ENCODE measurements at regions not wholly inside any gene's neighbourhood (a gene's known extent, or its start where the extent isn't known, plus 50 kb on each side); places are given as distances from the start of the nearest gene placed in this dataset.

DNA sequence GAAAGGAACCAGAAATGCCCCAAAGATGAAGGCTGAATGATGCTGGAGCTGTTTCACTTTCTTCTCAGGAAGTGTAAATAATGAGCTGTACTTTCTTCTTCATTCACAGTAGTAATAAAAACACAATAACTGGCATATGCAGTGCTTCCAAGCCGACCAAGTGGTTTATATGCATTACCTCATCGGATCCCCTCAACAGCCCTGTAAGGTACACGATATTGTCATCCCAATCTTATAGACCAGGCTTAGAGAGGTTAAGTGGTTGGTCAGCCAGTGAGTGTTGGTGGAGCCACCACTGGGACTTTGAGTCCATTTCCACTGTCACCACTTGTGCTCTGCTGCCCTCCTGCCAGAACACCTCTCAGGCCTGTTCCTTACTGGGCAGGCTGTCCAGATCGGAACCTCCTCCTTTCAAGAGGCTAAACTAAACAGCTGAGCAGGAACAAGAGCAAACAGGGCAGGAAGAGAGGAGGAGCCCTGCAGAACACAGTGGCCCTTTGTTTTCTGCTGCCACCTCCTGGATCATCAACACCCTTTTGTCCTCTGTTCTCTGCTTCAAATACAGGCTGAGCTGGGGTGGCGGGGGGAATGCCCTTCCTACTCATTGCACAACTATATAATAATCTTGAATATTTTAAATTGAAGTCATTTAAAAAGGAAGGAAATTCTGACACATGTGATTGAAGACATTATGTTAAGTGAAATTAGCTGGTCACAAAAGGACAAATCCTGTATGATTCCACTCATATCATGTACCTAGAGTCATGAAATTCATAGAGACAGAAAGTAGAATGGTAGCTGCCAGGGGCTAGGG lies 112.5 kb upstream of the ATP6AP2 start:
- TF ChIP-seq, protein P1, sequence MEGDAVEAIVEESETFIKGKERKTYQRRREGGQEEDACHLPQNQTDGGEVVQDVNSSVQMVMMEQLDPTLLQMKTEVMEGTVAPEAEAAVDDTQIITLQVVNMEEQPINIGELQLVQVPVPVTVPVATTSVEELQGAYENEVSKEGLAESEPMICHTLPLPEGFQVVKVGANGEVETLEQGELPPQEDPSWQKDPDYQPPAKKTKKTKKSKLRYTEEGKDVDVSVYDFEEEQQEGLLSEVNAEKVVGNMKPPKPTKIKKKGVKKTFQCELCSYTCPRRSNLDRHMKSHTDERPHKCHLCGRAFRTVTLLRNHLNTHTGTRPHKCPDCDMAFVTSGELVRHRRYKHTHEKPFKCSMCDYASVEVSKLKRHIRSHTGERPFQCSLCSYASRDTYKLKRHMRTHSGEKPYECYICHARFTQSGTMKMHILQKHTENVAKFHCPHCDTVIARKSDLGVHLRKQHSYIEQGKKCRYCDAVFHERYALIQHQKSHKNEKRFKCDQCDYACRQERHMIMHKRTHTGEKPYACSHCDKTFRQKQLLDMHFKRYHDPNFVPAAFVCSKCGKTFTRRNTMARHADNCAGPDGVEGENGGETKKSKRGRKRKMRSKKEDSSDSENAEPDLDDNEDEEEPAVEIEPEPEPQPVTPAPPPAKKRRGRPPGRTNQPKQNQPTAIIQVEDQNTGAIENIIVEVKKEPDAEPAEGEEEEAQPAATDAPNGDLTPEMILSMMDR (IDR thresholded peaks at IDR 0.05): peak in 1 of 4 experiments; percentile 21
- TF ChIP-seq POLR2A (IDR thresholded peaks at IDR 0.05): no peak

Data from uterus (tissue), 2 donors.